Nephron progenitor cell (in vitro differentiated cells): ENCODE measurements at regions not wholly inside any gene's neighbourhood (a gene's known extent, or its start where the extent isn't known, plus 50 kb on each side); places are given as distances from the start of the nearest gene placed in this dataset.

ENCODE experiments used
- DNase-seq: peaks from one replicate; pipeline ENCODE4 v3.0.0; 2021
- H3K27ac Mint-ChIP-seq: 2 replicates; pipeline ENCODE4 v1.8.0; 2021; ENCODE audit warnings: mild to moderate bottlenecking, moderate library complexity, mixed read lengths
- H3K27me3 Mint-ChIP-seq: 2 replicates; pipeline ENCODE4 v1.8.0; 2021; ENCODE audit warnings: mild to moderate bottlenecking, low read depth, mixed read lengths; ENCODE audit not compliant: poor library complexity
- H3K36me3 Mint-ChIP-seq: 2 replicates; pipeline ENCODE4 v1.8.0; 2021; ENCODE audit warnings: low read depth, mixed read lengths
- H3K4me1 Mint-ChIP-seq: 2 replicates; pipeline ENCODE4 v1.8.0; 2021; ENCODE audit warnings: mixed read lengths
- H3K4me3 Mint-ChIP-seq: 2 replicates; pipeline ENCODE4 v1.8.0; 2021; ENCODE audit warnings: mild to moderate bottlenecking, moderate library complexity, mixed read lengths
- H3K9me3 Mint-ChIP-seq: 2 replicates; pipeline ENCODE4 v1.8.0; 2021; ENCODE audit warnings: mild to moderate bottlenecking, moderate library complexity, mixed read lengths
- TF ChIP-seq, protein P1 (sequence below): fragments of 200-600 bp; sonication (generic); IDR thresholded peaks from 2 replicates; pipeline ENCODE4 v1.5.0; 2021; ENCODE audit warnings: antibody characterized with exemption

DNA sequence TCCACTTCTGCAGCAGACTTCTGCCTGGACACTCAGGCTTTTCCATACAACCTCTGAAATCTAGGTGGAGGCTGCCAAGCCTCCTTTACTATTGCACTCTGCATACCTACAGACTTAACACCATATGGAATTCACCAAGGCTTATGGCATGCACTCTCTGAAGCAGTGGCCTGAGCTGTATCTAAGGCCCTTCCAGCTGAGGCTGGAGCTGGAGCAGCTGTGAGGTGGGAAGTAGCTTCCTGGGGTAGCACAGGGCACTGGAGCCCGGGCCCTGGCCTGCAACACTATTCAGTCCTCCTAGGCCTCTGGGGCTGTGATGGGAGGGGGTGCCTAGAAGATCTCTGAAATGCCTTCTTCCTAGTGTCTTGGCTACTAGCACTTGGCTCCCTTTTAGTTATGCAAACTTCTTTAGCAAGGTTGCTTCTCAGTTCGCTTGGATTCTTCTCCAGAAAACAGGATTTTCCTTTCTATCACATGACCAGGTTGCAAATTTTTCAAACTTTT lies 186.6 kb upstream of the RORA start:
- TF ChIP-seq, protein P1, sequence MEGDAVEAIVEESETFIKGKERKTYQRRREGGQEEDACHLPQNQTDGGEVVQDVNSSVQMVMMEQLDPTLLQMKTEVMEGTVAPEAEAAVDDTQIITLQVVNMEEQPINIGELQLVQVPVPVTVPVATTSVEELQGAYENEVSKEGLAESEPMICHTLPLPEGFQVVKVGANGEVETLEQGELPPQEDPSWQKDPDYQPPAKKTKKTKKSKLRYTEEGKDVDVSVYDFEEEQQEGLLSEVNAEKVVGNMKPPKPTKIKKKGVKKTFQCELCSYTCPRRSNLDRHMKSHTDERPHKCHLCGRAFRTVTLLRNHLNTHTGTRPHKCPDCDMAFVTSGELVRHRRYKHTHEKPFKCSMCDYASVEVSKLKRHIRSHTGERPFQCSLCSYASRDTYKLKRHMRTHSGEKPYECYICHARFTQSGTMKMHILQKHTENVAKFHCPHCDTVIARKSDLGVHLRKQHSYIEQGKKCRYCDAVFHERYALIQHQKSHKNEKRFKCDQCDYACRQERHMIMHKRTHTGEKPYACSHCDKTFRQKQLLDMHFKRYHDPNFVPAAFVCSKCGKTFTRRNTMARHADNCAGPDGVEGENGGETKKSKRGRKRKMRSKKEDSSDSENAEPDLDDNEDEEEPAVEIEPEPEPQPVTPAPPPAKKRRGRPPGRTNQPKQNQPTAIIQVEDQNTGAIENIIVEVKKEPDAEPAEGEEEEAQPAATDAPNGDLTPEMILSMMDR = no peak
- H3K4me3 Mint-ChIP-seq = no peak overlapping the region
- no peak for DNase-seq
- H3K27me3 Mint-ChIP-seq = peaks cover 14% of the 10 kb centered on the region
- peaks cover 4% of the 10 kb centered on the region for H3K9me3 Mint-ChIP-seq
- H3K27ac Mint-ChIP-seq = no peak overlapping the region
- no peaks in the 10 kb centered on the region for H3K36me3 Mint-ChIP-seq
- H3K4me1 Mint-ChIP-seq = peaks cover 16% of the 10 kb centered on the region

- Mint-ChIP-seq H3K36me3 (no peaks in the 10 kb centered on the region), H3K27me3 (peaks cover 10% of the 10 kb centered on the region), H3K27ac (peak overlapping the region; percentile 24), H3K4me1 (peaks cover 16% of the 10 kb centered on the region), H3K4me3 (no peak overlapping the region), H3K9me3 (peaks cover 9% of the 10 kb centered on the region)
- TF ChIP-seq, protein P1 = no peak
- DNase-seq = no peak
Measured at GRCh38 chr15:61411902-61412510, 182.9 kb upstream of the RORA start.

- TF ChIP-seq, protein P1 = no peak
- Mint-ChIP-seq H3K4me3 (no peak overlapping the region), H3K9me3 (peaks cover 9% of the 10 kb centered on the region), H3K4me1 (peaks cover 16% of the 10 kb centered on the region), H3K27ac (no peak overlapping the region), H3K36me3 (no peaks in the 10 kb centered on the region), H3K27me3 (peaks cover 10% of the 10 kb centered on the region)
- no peak for DNase-seq
Measured at GRCh38 chr15:61410662-61411061, 181.6 kb upstream of the RORA start.

DNA sequence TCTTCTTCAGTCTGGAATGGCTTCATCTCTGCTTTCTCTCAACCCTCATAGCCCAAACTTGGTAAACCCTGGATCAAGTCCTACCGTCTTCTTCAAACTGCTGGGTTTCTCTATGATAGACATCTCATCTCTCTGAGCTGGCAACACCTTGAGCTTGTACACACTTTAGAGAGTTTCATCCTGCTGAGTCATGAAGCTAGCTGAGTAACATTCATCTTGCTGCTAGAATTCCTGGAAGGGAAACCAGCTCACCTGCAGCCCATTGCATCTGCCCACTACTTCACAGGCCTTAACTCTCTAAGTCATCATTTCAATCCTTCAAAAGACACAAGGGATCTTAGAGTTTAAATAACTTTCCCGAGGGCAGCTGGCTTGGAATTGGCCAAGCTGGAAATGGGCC lies 175.5 kb upstream of the RORA start:
- Mint-ChIP-seq H3K4me3 (no peak overlapping the region), H3K27me3 (peaks cover 10% of the 10 kb centered on the region)
- DNase-seq = no peak

DNA sequence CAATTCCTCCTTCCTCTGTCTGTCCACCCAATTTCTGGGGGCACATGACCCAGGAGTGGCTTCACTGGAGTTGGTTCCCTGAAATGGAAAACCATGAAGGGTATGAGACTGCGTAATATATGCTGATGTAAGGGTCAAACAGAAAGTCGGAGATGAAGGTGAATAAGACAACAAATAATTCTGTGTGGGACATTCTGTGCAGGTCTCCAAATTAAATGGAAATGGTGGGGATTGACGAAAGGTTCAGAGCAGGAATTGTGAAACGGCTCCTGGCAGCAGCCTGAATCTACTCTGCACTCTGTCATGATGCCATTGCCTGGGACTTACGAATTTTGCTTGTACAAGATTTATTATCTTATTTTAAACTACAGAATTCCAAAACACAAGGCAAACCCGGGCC lies 174.8 kb upstream of the RORA start:
- Mint-ChIP-seq H3K4me1 (no peaks in the 10 kb centered on the region), H3K4me3 (no peak overlapping the region), H3K36me3 (no peaks in the 10 kb centered on the region), H3K27me3 (peaks cover 14% of the 10 kb centered on the region), H3K9me3 (no peaks in the 10 kb centered on the region), H3K27ac (no peak overlapping the region)
- TF ChIP-seq, protein P1 = no peak
- DNase-seq = no peak

More for the DNA sequence above, 175.5 kb upstream of the RORA start:
- TF ChIP-seq, protein P1 = no peak
- Mint-ChIP-seq H3K9me3 (no peaks in the 10 kb centered on the region), H3K36me3 (no peaks in the 10 kb centered on the region), H3K4me1 (no peaks in the 10 kb centered on the region), H3K27ac (no peak overlapping the region)
